H1 (cell line): ENCODE measurements at regions not wholly inside any gene's neighbourhood (a gene's known extent, or its start where the extent isn't known, plus 50 kb on each side); places are given as distances from the start of the nearest gene placed in this dataset.

ENCODE experiments used
- HDAC6 ChIP-seq: IDR thresholded peaks from one replicate; pipeline ENCODE4 v1.7.1; 2012; ENCODE audit warnings: low read depth, mild to moderate bottlenecking, inconsistent platforms, low read length, moderate library complexity
- JUN ChIP-seq: IDR thresholded peaks from 2 replicates; pipeline ENCODE4 v1.6.1; 2011; ENCODE audit warnings: low read depth, mild to moderate bottlenecking, improper control_type of control experiment, low read length
- KDM1A ChIP-seq: fragments of 200-600, 300-600 bp; sonication (generic); IDR thresholded peaks from 2 replicates; pipeline ENCODE4 v1.7.1; 2016; ENCODE audit warnings: mild to moderate bottlenecking, low read length, borderline replicate concordance

DNA sequence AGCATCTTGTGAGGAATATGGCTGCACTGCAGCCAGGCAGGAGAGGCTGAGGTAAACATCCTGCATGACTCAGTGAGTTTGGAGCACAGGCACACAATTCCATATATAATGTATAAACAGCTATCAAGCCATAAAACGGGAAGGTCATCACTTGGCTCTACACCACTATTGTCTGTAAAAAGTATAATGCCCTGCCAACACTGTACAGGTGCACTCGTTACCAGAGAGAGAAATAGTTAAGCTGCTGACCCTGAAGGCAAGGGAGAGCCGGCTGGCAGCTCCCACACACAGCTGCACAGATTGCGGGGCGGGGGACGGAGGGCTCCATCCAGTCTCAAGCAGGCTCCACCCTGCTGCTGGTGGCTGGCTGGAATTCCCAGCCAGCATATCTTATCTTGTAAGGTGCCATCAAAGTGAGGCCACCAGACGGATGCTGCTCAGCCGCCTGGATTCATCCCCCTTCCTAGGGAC, 668.1 kb downstream of the SLITRK5 start (continued):
- no peak for TF ChIP-seq HDAC6
- TF ChIP-seq KDM1A: no peak
- no peak for TF ChIP-seq JUN
